ENCODE measurements at regions not wholly inside any gene's neighbourhood (a gene's known extent, or its start where the extent isn't known, plus 50 kb on each side); places are given as distances from the start of the nearest gene placed in this dataset.

- H3K79me2 ChIP-seq (replicated peaks; ENCODE audit: insufficient read depth, low read length) = no peaks in the 10 kb centered on the region
- TF ChIP-seq TAF1 (IDR thresholded peaks at IDR 0.05; ENCODE audit: low read depth) (no peak), EZH2 (IDR thresholded peaks at IDR 0.05; ENCODE audit: borderline replicate concordance, insufficient read depth, low read length, poor library complexity, severe bottlenecking) (no peak), EP300 (conservative IDR thresholded peaks at IDR 0.05; ENCODE audit: poor library complexity, severe bottlenecking) (no peak), RAD21 (conservative IDR thresholded peaks at IDR 0.05) (no peak), REST (IDR thresholded peaks at IDR 0.05; ENCODE audit: borderline replicate concordance) (no peak), POLR2AphosphoS5 (IDR thresholded peaks at IDR 0.05) (no peak), CTCF (IDR thresholded peaks at IDR 0.05; ENCODE audit: poor library complexity, severe bottlenecking) (no peak), MXI1 (conservative IDR thresholded peaks at IDR 0.05; ENCODE audit: poor library complexity, severe bottlenecking) (no peak), SMC3 (conservative IDR thresholded peaks at IDR 0.05; ENCODE audit: poor library complexity) (no peak)
- H3K36me3 ChIP-seq (ENCODE audit: insufficient read depth, low read length) = no peaks in the 10 kb centered on the region
- H3K4me2 ChIP-seq (ENCODE audit: low read length) = no peak overlapping the region
- no peak overlapping the region for H3K27ac ChIP-seq (ENCODE audit: low read length)
- H3K27me3 ChIP-seq (ENCODE audit: insufficient read depth, low read depth, low read length) = no peaks in the 10 kb centered on the region
- no peaks in the 10 kb centered on the region for H3K9me2 ChIP-seq (ENCODE audit: insufficient read depth, low read length)
- H3K9me3 ChIP-seq (ENCODE audit: low read length) = no peaks in the 10 kb centered on the region
- H3F3A ChIP-seq (ENCODE audit: insufficient read depth, low read length, poor library complexity, severe bottlenecking) = no peaks in the 10 kb centered on the region
- H3K9ac ChIP-seq (ENCODE audit: low read length) = no peak overlapping the region
- no peak overlapping the region for H3K4me3 ChIP-seq (ENCODE audit: low read length)
- H4K20me1 ChIP-seq (ENCODE audit: insufficient read depth) = no peaks in the 10 kb centered on the region
- no peak overlapping the region for H2AFZ ChIP-seq (ENCODE audit: low read depth, low read length)
Measured at GRCh38 chr6:14957355-14958059, 288.4 kb upstream of the JARID2 start.

GRCh38 chr6:14959324-14959885, 286.5 kb upstream of the JARID2 start:
- Histone ChIP-seq H4K20me1 (ENCODE audit: insufficient read depth) (no peaks in the 10 kb centered on the region), H2AFZ (ENCODE audit: low read depth, low read length) (no peak overlapping the region), H3K27me3 (ENCODE audit: insufficient read depth, low read depth, low read length) (no peaks in the 10 kb centered on the region), H3K4me2 (ENCODE audit: low read length) (no peak overlapping the region), H3K4me3 (ENCODE audit: low read length) (no peak overlapping the region), H3K27ac (ENCODE audit: low read length) (no peak overlapping the region), H3K9me2 (ENCODE audit: insufficient read depth, low read length) (no peaks in the 10 kb centered on the region), H3K36me3 (ENCODE audit: insufficient read depth, low read length) (no peaks in the 10 kb centered on the region), H3K9ac (ENCODE audit: low read length) (no peak overlapping the region), H3K9me3 (ENCODE audit: low read length) (no peaks in the 10 kb centered on the region), H3F3A (ENCODE audit: insufficient read depth, low read length, poor library complexity, severe bottlenecking) (no peaks in the 10 kb centered on the region), H3K79me2 (replicated peaks; ENCODE audit: insufficient read depth, low read length) (no peaks in the 10 kb centered on the region)
- TF ChIP-seq POLR2AphosphoS5 (IDR thresholded peaks at IDR 0.05) (no peak), MXI1 (conservative IDR thresholded peaks at IDR 0.05; ENCODE audit: poor library complexity, severe bottlenecking) (no peak), EZH2 (IDR thresholded peaks at IDR 0.05; ENCODE audit: borderline replicate concordance, insufficient read depth, low read length, poor library complexity, severe bottlenecking) (no peak)
